DND-41 (cell line): ENCODE measurements at regions not wholly inside any gene's neighbourhood (a gene's known extent, or its start where the extent isn't known, plus 50 kb on each side); places are given as distances from the start of the nearest gene placed in this dataset.

Experiments used
- ATAC-seq: fragments of 200-7000 bp; cut with Tn5 transposase; 3 replicates; pipeline ENCODE4 v1.9.1; 2021; ENCODE audit warnings: low read depth; ENCODE audit not compliant: insufficient read depth
- DNase-seq: peaks from one replicate; pipeline ENCODE4 v3.0.0-alpha.2; 2020
- H2AFZ ChIP-seq: 2 replicates; pipeline ENCODE4 v1.6.0; 2012; ENCODE audit warnings: low read depth, low read length
- H3K27ac ChIP-seq: 2 replicates; pipeline ENCODE4 v1.5.1; 2012; ENCODE audit warnings: low read length, inconsistent platforms
- H3K27me3 ChIP-seq: fragments of 200-600 bp; sonication (generic); 2 replicates; pipeline ENCODE4 v1.6.0; 2012; ENCODE audit warnings: low read length, mild to moderate bottlenecking, inconsistent platforms; ENCODE audit not compliant: insufficient read depth, poor library complexity
- H3K36me3 ChIP-seq: 2 replicates; pipeline ENCODE4 v1.5.1; 2012; ENCODE audit warnings: low read length, inconsistent platforms; ENCODE audit not compliant: insufficient read depth
- H3K4me1 ChIP-seq: 2 replicates; pipeline ENCODE4 v1.5.1; 2012; ENCODE audit warnings: mild to moderate bottlenecking, low read length; ENCODE audit not compliant: insufficient read depth
- H3K4me2 ChIP-seq: 2 replicates; pipeline ENCODE4 v1.6.0; 2012; ENCODE audit warnings: mild to moderate bottlenecking, moderate library complexity, low read length, inconsistent platforms; ENCODE audit not compliant: insufficient read depth
- H3K4me3 ChIP-seq, 2 experiments: fragments of 200-600 bp in 1 of 2; shearing (Covaris generic) in 1 of 2; 2 replicates each; pipeline ENCODE4 v1.5.1; 2012 to 2016; ENCODE audit warnings: inconsistent platforms in 2 of 2, low read length in 2 of 2, mild to moderate bottlenecking in 2 of 2, low read depth in 1 of 2, moderate library complexity in 1 of 2
- H3K79me2 ChIP-seq: 2 replicates; pipeline ENCODE4 v1.6.0; 2012; ENCODE audit warnings: low read length, inconsistent platforms; ENCODE audit not compliant: insufficient read depth
- H3K9ac ChIP-seq: 2 replicates; pipeline ENCODE4 v1.6.0; 2012; ENCODE audit warnings: low read depth, mild to moderate bottlenecking, inconsistent platforms, low read length, moderate library complexity
- H3K9me3 ChIP-seq: 2 replicates; pipeline ENCODE4 v1.5.1; 2012; ENCODE audit warnings: low read length, moderate library complexity, mild to moderate bottlenecking, inconsistent platforms; ENCODE audit not compliant: insufficient read depth, severe bottlenecking
- H4K20me1 ChIP-seq: 2 replicates; pipeline ENCODE4 v1.6.0; 2012; ENCODE audit warnings: low read length; ENCODE audit not compliant: insufficient read depth
- CTCF ChIP-seq: IDR thresholded peaks from 2 replicates; pipeline ENCODE4 v1.5.1; 2012; ENCODE audit warnings: borderline replicate concordance, low read length, moderate library complexity, mild to moderate bottlenecking; ENCODE audit not compliant: poor library complexity, severe bottlenecking; ENCODE audit errors: extremely low read depth
- EZH2 ChIP-seq: IDR thresholded peaks from 3 replicates; pipeline ENCODE4 v1.6.1; 2012; ENCODE audit warnings: borderline replicate concordance, low read depth, mild to moderate bottlenecking, moderate library complexity, low read length, inconsistent platforms; ENCODE audit not compliant: severe bottlenecking

- Histone ChIP-seq H4K20me1 (no peaks in the 10 kb centered on the region), H3K27me3 (no peaks in the 10 kb centered on the region), H3K9ac (no peak overlapping the region), H3K79me2 (no peaks in the 10 kb centered on the region), H3K4me3 (no peak overlapping the region), H3K27ac (no peak overlapping the region), H3K9me3 (no peaks in the 10 kb centered on the region), H3K4me2 (no peak overlapping the region), H2AFZ (no peak overlapping the region), H3K4me1 (no peaks in the 10 kb centered on the region), H3K36me3 (no peaks in the 10 kb centered on the region)
- ATAC-seq (no peak), DNase-seq (no peak)
- TF ChIP-seq CTCF: no peak
- no peak for TF ChIP-seq EZH2
Observed at GRCh38 chr2:222769446-222769845, 91.4 kb upstream of the ACSL3 start.

GRCh38 chr2:222769941-222770340 lies 90.9 kb upstream of the ACSL3 start:
- Histone ChIP-seq H3K27me3 (no peaks in the 10 kb centered on the region), H3K79me2 (no peaks in the 10 kb centered on the region), H3K9ac (no peak overlapping the region), H2AFZ (no peak overlapping the region), H3K9me3 (no peaks in the 10 kb centered on the region), H3K36me3 (no peaks in the 10 kb centered on the region), H3K4me3 (no peak overlapping the region), H3K27ac (no peak overlapping the region), H3K4me1 (no peaks in the 10 kb centered on the region), H3K4me2 (no peak overlapping the region), H4K20me1 (no peaks in the 10 kb centered on the region)
- ATAC-seq (no peak), DNase-seq (no peak)
- TF ChIP-seq CTCF: no peak
- no peak for TF ChIP-seq EZH2

- ATAC-seq: no peak
- H3K9ac ChIP-seq: no peak overlapping the region
Observed at GRCh38 chr2:222771832-222772231, 89.0 kb upstream of the ACSL3 start.

More at GRCh38 chr2:222771832-222772231, 89.0 kb upstream of the ACSL3 start:
- no peaks in the 10 kb centered on the region for H3K79me2 ChIP-seq
- DNase-seq: no peak
- no peak overlapping the region for H3K4me2 ChIP-seq
- TF ChIP-seq EZH2: no peak
- no peak for TF ChIP-seq CTCF
- no peaks in the 10 kb centered on the region for H3K9me3 ChIP-seq
- no peaks in the 10 kb centered on the region for H3K27me3 ChIP-seq
- H3K36me3 ChIP-seq: no peaks in the 10 kb centered on the region
- H4K20me1 ChIP-seq: no peaks in the 10 kb centered on the region
- no peaks in the 10 kb centered on the region for H3K4me1 ChIP-seq
- no peak overlapping the region for H2AFZ ChIP-seq
- H3K4me3 ChIP-seq: no peak overlapping the region
- H3K27ac ChIP-seq: no peak overlapping the region
